GM19463 (cell line): ENCODE measurements at regions not wholly inside any gene's neighbourhood (a gene's known extent, or its start where the extent isn't known, plus 50 kb on each side); places are given as distances from the start of the nearest gene placed in this dataset.

ENCODE experiments used
- ATAC-seq: cut with Tn5 transposase; IDR thresholded peaks from one replicate; pipeline ENCODE4 v1.9.1; 2021; ENCODE audit warnings: mild to moderate bottlenecking, moderate library complexity; ENCODE audit not compliant: unreplicated experiment

DNA sequence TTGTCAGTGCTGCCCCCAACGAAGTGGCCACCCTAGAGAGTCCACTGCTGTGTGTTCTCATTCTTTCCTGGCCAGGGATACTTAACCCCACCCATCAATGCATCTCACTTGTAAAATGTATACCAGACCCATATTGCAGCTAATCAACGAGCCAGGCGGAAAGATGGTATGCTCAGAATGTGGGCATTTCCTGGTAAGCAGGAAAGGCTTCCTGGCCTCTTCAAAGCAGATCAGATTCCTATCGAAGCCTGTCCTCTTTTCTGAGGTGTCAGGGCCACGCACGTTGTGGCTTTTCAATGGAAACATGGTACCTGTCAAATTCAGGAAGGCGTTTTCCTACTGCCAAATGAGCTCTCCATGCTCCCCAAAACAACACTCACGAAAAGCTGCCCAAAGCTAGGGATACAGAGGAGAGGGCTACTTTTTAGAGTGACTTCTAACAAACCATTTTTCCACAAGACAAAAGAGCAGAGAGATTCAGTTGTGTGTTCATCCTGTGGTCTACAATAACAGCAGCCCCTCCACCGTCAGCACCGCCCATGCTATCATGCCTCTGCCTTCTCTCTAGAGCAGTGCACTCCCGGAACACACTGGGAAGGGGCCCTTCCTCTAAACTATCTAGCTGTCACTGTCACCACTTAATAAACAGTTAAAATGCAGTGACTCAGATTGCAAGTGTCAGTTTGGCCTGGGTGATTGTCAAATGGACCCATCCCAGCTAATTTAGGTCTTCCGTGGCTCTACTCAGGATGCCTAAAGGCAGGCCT is 535.1 kb downstream of the RNF144A start:
- no peak for ATAC-seq

DNA sequence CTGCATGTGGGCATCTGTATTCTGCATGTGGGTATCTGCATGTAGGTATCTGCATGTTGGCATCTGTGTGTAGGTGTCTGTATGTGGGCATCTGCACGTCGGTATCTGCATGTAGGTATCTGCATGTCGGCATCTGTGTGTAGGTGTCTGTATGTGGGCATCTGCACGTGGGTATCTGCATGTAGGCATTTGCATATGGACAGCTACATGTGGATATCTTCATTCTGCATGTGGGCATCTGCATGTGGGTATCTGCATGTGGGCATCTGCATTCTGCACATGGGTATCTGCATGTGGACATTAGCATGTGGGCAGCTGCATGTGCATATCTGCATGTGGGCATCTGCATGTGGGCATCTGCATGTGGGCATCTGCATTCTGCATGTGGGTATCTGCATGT is 537.4 kb downstream of the RNF144A start:
- ATAC-seq: no peak

DNA sequence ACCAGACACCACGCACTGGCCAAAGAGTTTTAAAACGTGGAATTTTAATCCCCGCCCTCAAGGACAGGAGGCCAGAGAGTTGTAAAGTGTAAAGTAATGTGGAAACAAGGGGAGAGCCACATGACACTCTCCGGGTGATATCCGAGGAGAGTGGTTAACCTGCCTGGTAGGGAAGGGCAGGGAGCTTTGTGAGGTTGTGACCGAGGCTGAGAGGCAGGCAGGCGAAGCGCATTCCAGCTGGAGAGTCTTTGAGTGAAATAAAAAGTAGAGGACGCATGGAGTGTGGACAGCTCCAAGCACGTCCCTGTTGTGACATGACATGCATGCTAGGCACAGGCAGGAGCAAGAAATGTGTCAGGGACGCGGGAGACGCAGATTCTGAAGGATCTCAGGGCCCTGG is 539.5 kb downstream of the RNF144A start:
- ATAC-seq: no peak

DNA sequence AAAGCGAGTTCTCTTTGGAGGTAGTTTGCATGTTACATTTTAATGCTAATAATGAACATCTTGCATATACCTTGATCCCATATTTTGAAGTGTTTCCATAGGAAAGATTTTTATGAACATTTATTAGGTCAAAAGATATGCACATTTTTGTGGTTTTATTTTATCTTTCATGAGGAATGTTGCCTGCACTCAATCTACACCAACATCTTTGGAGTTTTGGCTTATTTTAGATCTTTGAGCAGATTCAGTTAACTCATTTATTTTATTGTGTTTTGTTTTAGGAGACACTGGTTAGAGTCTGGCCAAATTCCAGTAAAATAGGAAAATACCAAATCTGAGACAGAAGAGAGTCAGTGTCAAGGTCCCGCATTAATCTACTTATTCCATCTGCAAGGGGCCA is 540.9 kb downstream of the RNF144A start:
- ATAC-seq: no peak

DNA sequence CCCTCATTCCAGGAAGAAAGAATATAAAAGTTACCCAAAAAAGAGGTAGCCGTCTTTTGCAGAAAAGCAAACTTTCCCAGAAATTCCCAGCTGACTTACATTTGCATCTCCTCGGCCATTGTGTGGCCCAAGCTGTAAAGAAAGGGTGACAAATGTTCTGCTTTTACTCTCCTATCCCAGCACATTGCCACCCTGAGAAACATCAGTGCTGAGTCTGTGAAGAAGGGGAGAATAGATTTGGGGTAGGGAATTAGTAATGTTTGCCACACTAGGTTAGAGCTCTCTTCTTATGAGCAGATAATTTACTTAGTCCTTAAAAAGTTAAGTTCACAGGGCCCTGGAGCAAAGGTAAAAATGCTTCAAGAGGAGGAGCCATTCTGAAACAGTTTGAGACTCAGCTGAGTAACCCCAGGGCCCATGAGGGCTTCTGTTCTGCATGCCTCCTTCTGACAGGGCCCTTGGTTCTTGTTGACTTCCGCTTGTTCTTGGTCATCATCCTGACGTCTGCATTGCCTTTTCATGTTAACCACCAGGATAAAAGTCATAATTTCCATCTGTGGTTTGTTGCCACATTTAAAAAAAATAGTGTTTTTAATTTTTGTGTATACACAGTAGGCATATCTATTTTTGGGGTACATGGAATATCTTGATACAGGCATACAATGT is 550.7 kb downstream of the RNF144A start:
- ATAC-seq: no peak

DNA sequence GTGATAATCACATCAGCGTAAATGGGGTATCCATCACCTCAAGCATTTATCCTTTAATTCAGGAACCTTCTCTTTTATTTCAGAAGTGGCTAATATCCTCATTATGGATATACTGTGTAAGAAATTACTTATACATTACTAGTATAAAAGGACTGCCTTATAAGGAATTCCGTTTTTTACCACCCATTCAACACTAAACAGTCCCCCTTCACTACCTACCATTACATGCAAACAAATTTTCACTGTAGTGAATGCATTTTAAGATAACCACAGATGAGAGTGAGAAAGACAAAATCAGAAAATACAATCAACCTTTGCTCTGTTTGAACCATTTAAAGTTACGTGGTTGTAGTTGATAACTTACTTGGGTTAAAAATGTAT is 551.2 kb downstream of the RNF144A start:
- no peak for ATAC-seq

DNA sequence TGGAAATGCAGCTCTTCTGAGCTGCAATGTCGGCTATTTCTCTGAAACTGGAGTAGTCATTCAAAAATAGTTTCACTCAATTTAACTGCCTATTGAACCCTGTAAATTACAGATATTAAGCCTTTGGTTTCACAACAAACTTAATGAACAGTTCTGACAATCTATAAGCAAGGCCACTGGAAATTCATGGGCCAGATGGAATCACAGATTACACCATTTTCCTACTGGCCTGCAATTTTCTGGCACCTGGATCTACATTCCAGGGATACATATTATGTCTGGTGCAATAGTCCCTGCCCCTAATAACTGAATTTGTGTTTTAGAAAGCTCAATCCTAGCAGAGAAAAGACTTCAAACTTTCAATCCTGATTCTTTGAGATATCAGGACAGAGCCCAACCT is 551.7 kb downstream of the RNF144A start:
- ATAC-seq: no peak

DNA sequence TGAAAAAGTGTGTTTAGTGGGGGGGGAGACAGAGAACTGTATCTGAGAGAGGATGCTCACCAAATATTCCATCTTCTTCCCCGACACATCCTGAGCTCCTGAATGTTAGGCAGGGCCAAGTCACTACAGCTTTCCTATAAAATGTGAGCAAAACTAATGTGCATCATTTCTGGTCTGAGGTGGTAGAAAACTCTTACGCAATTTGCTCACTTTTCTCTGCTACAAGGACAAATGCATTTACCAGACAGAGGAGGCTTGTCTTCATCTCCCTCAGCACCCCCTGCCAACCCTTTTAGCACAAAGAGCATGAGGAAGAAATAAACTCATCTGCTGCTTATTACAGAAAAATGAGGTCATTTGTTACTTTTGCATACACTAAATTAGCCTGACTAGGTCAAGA is 554.0 kb downstream of the RNF144A start:
- no peak for ATAC-seq

DNA sequence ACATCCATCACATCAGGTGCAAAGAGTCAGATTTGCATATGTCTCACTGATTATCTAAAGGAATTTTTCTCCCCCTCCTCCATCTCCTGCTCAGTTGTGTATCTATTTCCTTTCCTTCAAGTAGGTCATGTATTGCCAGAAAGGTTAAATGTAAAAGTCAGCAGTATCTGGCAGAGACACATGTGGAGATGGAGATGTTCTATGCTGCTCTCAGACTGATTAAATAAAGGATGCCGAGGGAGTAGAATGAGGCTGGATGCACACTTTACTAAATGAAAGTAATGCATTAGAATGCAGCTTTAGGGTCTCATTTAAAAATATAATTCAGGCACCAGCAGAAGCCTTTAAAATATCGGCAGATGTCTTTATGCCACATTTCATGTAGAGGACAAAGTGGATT is 555.3 kb downstream of the RNF144A start:
- ATAC-seq: no peak

DNA sequence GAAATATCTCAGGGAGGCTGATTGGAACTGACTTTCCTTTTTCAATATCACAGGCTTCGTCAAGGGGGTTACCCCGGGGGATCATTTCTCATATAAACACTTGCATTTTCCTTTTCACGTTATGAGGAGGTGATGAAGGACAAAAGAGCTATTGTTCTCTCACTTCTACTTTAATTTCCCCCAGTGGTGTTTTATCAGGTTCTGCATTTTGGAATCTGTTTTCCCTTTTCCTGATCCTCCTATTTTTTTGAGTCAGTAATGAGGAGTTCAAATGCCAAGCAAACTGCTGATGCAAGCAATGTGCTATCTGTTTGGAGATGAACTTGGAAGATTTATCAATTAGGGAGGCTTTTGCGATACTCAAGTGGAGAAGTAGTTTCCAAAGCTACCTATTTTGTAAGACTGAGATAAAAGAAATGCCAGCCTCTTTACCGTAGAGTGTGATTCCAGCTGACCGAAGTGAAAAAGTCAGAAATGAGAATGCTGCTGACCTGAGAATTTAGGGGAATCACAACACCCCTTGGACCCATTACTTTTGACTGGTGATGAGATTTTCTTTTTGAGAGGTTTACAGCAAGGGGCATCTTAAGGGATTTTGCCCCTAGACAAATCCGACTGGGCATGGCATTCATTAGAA is 556.0 kb downstream of the RNF144A start:
- ATAC-seq: no peak

DNA sequence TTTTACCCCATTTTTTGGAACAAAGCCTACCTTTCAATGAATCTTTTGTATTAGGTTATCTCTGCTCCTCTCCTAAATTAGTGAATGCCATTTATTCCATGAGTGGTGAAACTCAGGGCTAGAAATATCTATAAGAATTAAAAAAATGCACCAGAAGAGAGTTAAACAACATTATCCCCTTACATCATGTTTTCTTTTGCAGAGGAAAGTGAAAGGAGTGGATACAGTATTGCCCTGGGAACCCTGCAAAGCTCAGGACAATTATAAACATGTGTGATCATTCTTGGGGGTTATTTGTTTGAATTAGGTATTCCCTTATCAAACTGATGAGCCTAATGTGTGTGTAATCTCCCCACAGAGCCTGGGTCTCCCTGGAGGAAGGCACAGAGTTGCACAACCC is 559.2 kb downstream of the RNF144A start:
- ATAC-seq: no peak

DNA sequence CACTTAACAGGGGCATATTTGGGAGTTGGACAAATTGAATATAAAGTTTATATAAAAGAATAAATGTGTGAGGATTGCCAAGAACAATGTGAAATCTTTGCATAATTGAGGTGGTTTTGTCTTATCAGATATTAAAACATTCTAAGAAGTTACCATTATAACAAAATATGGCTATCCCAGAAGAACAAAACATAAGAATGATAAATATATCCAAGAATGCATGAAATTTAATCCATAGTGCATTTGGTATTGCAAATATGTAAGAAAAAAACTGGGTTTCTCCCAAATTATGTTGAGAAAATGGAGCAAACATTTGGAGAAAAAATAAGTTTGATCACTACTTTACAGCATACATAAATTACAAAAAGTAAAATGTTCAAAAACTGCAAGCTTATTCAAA is 562.4 kb downstream of the RNF144A start:
- ATAC-seq: no peak

DNA sequence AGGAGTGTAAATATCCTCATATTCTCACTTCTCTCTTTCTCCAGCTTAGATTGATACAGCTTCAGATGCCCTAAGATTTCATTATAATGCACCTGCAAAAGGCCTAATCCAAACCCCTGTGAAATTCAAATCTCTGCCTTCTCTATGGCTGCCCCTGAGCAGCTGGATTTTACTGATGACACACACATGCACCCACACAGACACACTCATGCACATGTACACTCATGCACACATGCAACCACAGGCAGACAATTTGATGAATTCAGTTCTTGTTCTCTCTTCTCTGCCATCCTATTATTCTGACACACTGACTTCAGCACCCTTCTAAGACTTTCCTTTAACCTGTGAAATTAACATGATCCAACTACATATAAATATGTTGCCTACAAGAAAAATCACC is 563.2 kb downstream of the RNF144A start:
- ATAC-seq: no peak

DNA sequence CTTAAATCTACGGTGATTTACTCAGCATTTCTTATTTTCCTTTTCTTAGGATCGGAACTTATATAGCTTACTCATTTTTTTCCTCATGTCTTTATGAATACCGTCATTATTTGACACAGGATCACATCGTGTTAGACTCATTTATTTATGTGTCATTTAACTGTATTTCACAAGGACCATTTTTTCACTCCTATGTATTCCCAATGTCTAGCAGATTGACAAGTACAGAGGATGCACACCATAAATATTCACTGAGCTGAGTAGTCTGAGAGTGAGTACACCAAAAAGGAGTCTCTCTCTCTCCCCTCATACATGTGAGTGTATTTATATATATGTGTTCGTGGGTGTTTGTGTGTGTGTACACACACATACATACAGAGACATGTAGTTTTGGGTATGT is 573.5 kb downstream of the RNF144A start:
- ATAC-seq: no peak

DNA sequence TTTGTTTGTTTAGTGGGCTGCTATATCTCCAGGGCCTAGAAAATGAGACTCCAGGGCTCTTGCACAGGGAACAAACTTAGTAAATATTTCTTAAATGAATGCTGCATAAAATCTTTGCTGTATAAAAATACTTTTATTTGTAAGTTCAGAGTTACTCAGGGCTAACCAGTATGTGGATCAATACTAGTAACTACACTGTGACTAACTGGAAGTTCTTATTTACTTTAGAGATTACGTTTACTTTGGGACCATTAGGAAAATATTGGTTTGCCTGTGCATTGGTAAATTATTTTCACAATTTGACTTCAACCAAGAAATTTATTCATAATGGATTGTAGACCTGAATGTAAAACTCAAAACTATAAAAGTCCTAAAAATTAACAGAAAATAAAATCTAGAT is 575.5 kb downstream of the RNF144A start:
- ATAC-seq: no peak

DNA sequence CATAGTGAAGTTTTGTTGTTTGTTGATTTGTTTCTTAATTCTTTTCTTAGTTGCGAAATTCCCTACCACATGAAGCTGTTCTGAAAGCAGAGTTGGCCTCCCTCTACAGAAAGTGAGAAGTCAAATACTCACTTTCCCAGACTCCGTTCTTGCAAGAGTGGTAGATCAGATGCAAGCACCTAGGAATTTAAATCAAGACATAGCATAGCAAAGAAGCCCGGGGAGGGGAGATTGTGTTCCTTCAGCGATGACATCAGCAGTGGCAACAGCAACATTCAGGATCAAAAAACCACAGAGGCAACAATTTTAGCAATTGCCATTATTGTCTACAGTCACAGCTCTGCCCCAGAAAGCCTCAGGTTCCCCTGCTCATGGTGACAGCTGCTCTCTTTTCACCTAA is 580.0 kb downstream of the RNF144A start:
- no peak for ATAC-seq

DNA sequence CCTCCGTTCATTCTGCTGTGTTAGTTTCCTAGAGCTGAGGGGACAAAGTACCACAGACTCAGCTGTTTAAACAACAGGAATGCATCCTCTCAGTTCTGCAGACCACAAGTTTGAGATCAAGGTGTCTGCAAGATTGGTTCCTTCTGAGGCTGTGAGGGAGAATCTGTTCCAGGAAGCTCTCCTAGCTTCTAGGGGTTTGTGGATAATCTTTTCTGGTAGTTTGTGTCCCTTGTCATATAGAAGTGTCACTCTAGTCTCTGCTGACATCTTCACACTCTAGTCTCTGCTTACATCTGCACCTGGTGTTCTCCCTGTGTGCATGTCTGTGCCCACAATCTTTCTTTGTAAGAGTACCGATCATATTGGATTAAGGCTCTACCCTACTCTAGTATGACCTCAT is 581.8 kb downstream of the RNF144A start:
- ATAC-seq: no peak

DNA sequence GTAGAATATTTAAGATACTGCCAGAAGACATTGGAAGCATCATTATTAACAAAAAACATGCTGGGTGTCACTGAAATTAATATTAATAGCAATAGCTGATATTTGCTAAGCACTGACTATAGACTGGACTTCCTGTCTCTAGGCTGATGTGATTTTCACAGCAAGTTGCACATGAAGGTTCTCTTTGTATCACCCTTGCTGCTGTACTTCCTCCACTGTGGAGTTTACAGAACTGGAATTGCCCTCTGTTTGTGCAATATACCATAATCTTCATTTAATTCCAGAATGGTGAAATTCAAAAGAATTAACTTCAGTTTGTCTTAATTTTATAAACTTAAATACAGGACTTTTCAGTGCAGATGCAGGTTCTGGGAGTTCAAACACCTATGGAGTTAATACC is 585.1 kb downstream of the RNF144A start:
- no peak for ATAC-seq

DNA sequence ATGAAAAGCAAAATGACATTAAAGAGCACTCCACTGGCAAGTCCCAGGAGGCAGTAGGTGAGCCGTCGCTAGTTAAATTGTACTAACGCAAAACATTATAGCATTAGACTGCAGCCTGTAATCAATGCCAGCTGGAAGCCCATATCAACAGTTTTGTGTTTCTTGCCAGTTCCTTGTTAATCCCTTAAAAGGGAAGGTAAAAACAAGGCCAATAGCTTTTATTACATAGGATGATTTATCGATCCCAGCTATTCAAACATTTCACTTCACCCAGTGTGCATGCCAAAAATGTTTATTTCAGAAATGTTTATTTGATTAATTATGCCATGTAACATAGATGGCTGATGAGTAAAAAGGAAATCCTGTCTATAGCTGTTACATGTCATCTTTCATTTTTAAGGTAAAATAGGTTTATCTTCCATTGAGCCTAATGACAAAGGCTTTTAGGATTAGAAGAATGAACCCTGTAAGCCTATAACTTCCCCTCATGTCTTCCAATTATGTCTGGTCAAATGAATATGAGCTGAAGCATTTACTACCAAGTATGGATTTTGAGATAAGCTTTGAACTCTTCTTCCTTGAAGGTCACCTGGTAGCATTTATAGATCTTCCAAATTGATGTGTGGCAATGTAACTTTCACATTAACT is 591.2 kb downstream of the RNF144A start:
- ATAC-seq: no peak

DNA sequence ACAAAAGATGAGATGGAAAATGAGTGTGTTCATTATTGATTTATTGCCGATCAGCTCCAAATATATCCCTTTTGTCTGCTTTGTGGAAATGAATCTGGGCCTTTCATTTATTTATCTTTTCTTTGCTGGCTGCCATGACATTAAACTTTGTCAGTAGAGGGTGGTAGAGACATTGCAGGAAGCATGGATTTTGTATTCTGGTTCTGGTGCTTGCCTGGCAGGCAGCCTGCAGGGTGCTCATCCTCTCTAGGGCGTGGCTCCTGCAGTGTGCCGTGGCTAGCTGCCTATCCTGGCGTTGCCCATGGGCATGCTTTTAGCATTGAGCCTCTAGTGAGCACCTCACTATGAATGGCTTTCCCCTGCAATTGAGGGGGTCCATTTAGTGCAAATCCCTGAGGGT is 593.1 kb downstream of the RNF144A start:
- ATAC-seq: no peak

DNA sequence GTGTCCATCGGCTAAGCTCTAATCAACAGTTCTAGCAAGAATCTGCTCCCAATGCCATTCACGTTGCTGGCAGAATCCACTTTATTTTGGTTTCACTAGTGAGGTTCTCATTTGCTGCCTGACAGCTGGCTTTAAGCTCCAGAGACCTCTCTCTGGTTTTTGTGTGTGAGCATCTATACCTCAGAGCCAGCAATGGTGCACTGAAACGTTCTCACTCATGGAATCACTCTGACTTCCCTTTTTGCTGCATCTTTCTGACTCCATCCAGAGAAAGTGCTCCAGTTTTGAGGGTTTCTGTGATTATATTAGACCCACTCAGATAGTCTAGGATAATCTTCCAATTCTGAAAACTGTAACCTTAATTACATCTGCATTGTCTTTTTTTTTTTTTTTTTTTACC is 596.6 kb downstream of the RNF144A start:
- ATAC-seq: no peak

DNA sequence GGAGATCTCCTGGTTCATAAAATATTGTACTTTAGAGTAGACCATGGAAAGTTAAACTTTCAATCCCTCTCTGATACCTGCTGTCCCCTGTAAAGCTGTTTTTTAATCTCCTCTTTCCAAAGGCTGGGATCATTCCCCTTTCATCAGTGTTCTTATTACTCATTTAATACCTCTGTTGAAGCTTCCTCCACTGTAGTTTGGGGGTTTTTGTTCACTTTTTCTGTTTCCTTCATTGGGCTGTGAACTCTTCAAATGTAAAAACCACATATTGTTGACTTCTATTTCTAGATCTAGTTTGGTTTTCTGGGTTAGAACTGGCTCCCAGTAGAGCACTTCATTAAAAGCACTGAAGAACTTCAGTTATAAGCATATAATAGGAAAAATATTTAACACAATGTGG is 598.1 kb downstream of the RNF144A start:
- no peak for ATAC-seq
